SK-N-SH treated with all-trans-retinoic acid at 6 μM for 48 hours (cell line): ENCODE measurements at regions not wholly inside any gene's neighbourhood (a gene's known extent, or its start where the extent isn't known, plus 50 kb on each side); places are given as distances from the start of the nearest gene placed in this dataset.

ENCODE experiments used
- BACH2 ChIP-seq: fragments of 250-450 bp; sonication (Bioruptor Pico); IDR thresholded peaks from 2 replicates; pipeline ENCODE4 v1.9.0; 2021; ENCODE audit warnings: mild to moderate bottlenecking, borderline replicate concordance
- CSDC2 ChIP-seq: fragments of 250-450 bp; sonication (Bioruptor Pico); IDR thresholded peaks from 2 replicates; pipeline ENCODE4 v1.5.0; 2020; ENCODE audit warnings: mild to moderate bottlenecking, moderate library complexity
- OSR1 ChIP-seq: fragments of 250-450 bp; sonication (Bioruptor Pico); IDR thresholded peaks from 2 replicates; pipeline ENCODE4 v1.8.0; 2022; ENCODE audit warnings: moderate library complexity, mild to moderate bottlenecking, inconsistent platforms
- PPARA ChIP-seq: fragments of 250-450 bp; sonication (Bioruptor Pico); IDR thresholded peaks from 2 replicates; pipeline ENCODE4 v1.5.0; 2020; ENCODE audit warnings: mild to moderate bottlenecking, borderline replicate concordance
- ZFP30 ChIP-seq: fragments of 450-650 bp; formaldehyde crosslinking; IDR thresholded peaks from 2 replicates; pipeline ENCODE4 v1.5.0; 2022; ENCODE audit warnings: mild to moderate bottlenecking, moderate library complexity

- TF ChIP-seq OSR1 (CRISPR knock-in tag) (no peak), ZFP30 (no peak), BACH2 (CRISPR knock-in tag) (no peak), CSDC2 (no peak), PPARA (CRISPR knock-in tag) (no peak)
Observed at GRCh38 chr11:37770145-37770544, 1172.1 kb upstream of the RAG2 start.
